Natural killer cell (primary cell): ENCODE measurements at regions not wholly inside any gene's neighbourhood (a gene's known extent, or its start where the extent isn't known, plus 50 kb on each side); places are given as distances from the start of the nearest gene placed in this dataset.

Experiments used
- ATAC-seq, 3 donors: fragments of 150-1000 bp in 2 of 3; fragments of 200-7000 bp in 1 of 3; cut with Tn5 transposase; 1 replicate in 1 of 3; 2 replicates in 2 of 3; pipeline ENCODE4 v1.10.0; 2021; ENCODE audit warnings: mild to moderate bottlenecking in 2 of 3, moderate library complexity in 2 of 3
- DNase-seq, 2 donors: peaks; one replicate each; pipeline versions ENCODE4 v3.0.0 to v3.0.0-alpha.2; 2013 to 2021; ENCODE audit warnings: mixed read lengths in 1 of 2
- H3K27ac ChIP-seq: one replicate; pipeline ENCODE4 v1.5.1; 2013; ENCODE audit warnings: mild to moderate bottlenecking, low read length
- H3K27me3 ChIP-seq: one replicate; pipeline ENCODE4 v1.6.1; 2013; ENCODE audit warnings: low read length; ENCODE audit not compliant: control insufficient read depth, insufficient read depth
- H3K36me3 ChIP-seq: one replicate; pipeline ENCODE4 v1.6.1; 2013; ENCODE audit warnings: low read length; ENCODE audit not compliant: control insufficient read depth, insufficient read depth
- H3K4me1 ChIP-seq: one replicate; pipeline ENCODE4 v1.6.1; 2013; ENCODE audit warnings: low read length; ENCODE audit not compliant: control insufficient read depth, insufficient read depth
- H3K4me3 ChIP-seq: one replicate; pipeline ENCODE4 v1.5.1; 2013; ENCODE audit warnings: low read length
- H3K9me3 ChIP-seq: one replicate; pipeline ENCODE4 v1.6.1; 2013; ENCODE audit warnings: low read length; ENCODE audit not compliant: control insufficient read depth, insufficient read depth
- H3K27ac Mint-ChIP-seq, 2 donors: one replicate each; pipeline ENCODE4 v1.8.0; 2022; ENCODE audit warnings: mild to moderate bottlenecking in 2 of 2, mixed read lengths in 2 of 2, moderate library complexity in 1 of 2
- H3K27me3 Mint-ChIP-seq, 2 donors: one replicate each; pipeline ENCODE4 v1.8.0; 2022; ENCODE audit warnings: low read depth in 2 of 2, mixed read lengths in 2 of 2
- H3K36me3 Mint-ChIP-seq: one replicate; pipeline ENCODE4 v1.8.0; 2022; ENCODE audit warnings: mixed read lengths
- H3K4me1 Mint-ChIP-seq, 2 donors: one replicate each; pipeline ENCODE4 v1.8.0; 2022; ENCODE audit warnings: mixed read lengths in 2 of 2
- H3K4me3 Mint-ChIP-seq: one replicate; pipeline ENCODE4 v1.8.0; 2022; ENCODE audit warnings: mild to moderate bottlenecking, moderate library complexity, mixed read lengths
- H3K9me3 Mint-ChIP-seq, 2 donors: one replicate each; pipeline ENCODE4 v1.8.0; 2022; ENCODE audit warnings: mixed read lengths in 2 of 2
- CTCF ChIP-seq: fragments of 200-600 bp; IDR thresholded peaks from one replicate; pipeline ENCODE4 v1.8.0; 2022; ENCODE audit warnings: antibody characterized with exemption
- WGBS: methylation state at CpG from one replicate; pipeline ENCODE4 v1.1.7; 2013; ENCODE audit warnings: missing lambda C conversion rate; ENCODE audit not compliant: insufficient coverage; 5-methylcytosine and 5-hydroxymethylcytosine counted together
- intact Hi-C: fragments of 100-400 bp; cut with micrococcal nuclease; formaldehyde crosslinking; loops from one replicate; pipeline ENCODE4 v1.14.2; 2022

GRCh38 chr9:99298614-99299013, 76.5 kb downstream of the SEC61B start:
- peaks cover 4 to 15% of the 10 kb centered on the region in 2 donors for H3K27me3 Mint-ChIP-seq
- 80% methylated on average over 7 of the region's 7 CpGs for WGBS

DNA sequence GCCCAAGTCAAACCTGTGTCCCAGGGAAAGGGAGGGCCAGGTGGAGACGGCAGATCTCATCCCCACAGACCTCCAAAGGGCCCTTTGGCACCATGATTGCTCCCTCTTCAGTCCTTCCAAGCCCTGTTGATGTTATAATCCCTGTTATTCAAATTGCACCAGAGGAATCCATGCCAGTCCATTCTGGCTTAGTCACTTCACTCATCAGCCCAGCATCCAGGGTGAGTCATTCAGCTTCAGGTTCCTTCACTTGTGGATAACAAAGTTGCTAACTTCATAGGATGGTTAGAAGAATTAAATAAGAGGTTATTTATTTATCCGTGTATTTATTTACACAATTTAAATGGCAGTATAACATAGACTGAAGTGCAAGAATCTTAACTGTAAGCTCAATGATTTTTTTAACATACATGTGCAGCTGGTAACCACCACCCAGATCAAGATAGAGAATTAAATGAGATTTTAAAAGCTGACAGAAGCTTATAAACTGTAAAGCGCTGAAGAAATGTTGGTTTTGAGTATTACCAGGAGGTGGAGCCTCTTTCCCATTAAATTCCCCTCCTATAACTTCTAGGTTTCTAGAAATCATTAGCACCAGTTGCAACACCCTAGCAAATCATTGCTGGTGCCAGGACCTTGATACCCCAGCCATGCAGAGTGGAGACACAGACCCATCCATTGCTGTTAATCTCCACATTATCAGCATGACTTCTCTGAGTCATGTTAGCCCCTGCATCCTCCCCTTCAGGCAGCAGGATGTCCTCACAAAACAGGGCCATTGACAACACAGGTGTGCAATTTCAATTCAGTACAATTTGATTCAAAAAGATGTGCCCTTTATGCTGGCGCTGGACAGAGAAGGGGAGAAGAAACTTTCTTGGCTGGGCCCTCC, 77.4 kb downstream of the SEC61B start:
- TF ChIP-seq CTCF = no peak
- Histone ChIP-seq H3K9me3 (no peaks in the 10 kb centered on the region), H3K27me3 (no peaks in the 10 kb centered on the region), H3K4me3 (no peak overlapping the region), H3K4me1 (peaks cover 4% of the 10 kb centered on the region), H3K27ac (no peak overlapping the region), H3K36me3 (no peaks in the 10 kb centered on the region)
- no peaks in the 10 kb centered on the region for H3K9me3 Mint-ChIP-seq
- H3K27me3 Mint-ChIP-seq = peaks cover 4 to 16% of the 10 kb centered on the region in 2 donors
- no peak overlapping the region for H3K27ac Mint-ChIP-seq
- DNase-seq = no peak
- H3K36me3 Mint-ChIP-seq = no peaks in the 10 kb centered on the region
- no peaks in the 10 kb centered on the region for H3K4me1 Mint-ChIP-seq
- no peak for ATAC-seq
- intact Hi-C loops = no loop called here
- no peak overlapping the region for H3K4me3 Mint-ChIP-seq
- 66% methylated on average over 2 of the region's 4 CpGs for WGBS

More at GRCh38 chr9:99298614-99299013, 76.5 kb downstream of the SEC61B start:
- no peak for TF ChIP-seq CTCF
- intact Hi-C loops = no loop called here
- H3K4me3 ChIP-seq = no peak overlapping the region
- DNase-seq (no peak), ATAC-seq (no peak)
- no peak overlapping the region for H3K27ac ChIP-seq
- H3K27me3 ChIP-seq = no peaks in the 10 kb centered on the region
- Mint-ChIP-seq H3K4me1 (no peaks in the 10 kb centered on the region), H3K4me3 (no peak overlapping the region), H3K9me3 (no peaks in the 10 kb centered on the region), H3K36me3 (no peaks in the 10 kb centered on the region), H3K27ac (no peak overlapping the region)
- H3K36me3 ChIP-seq = no peaks in the 10 kb centered on the region
- H3K4me1 ChIP-seq = peaks cover 4% of the 10 kb centered on the region
- H3K9me3 ChIP-seq = no peaks in the 10 kb centered on the region

DNA sequence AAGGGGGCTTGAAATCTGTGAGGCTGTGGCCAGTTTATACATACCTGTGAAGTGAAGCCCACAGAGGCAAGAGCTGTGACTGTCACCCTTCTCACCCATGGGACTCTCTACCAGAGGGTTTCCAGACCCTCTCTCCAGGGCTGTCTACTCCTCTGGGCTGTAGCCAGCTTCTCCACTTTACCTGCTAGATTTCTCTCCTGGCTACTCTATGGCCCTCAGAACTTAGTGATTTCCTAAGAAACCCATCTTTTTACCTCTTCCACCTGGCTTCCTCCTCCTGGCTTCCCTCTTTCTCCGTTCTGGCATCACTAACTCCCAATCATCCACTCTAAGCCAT, 78.0 kb downstream of the SEC61B start:
- Histone ChIP-seq H3K27me3 (no peaks in the 10 kb centered on the region), H3K27ac (no peak overlapping the region), H3K4me3 (no peak overlapping the region), H3K9me3 (no peaks in the 10 kb centered on the region), H3K36me3 (no peaks in the 10 kb centered on the region), H3K4me1 (peaks cover 4% of the 10 kb centered on the region)
- H3K36me3 Mint-ChIP-seq = no peaks in the 10 kb centered on the region
- WGBS = 0% methylated on average over 1 of the region's 1 CpG
- DNase-seq = no peak
- peaks cover 4 to 16% of the 10 kb centered on the region in 2 donors for H3K27me3 Mint-ChIP-seq
- no peaks in the 10 kb centered on the region for H3K9me3 Mint-ChIP-seq
- H3K27ac Mint-ChIP-seq = no peak overlapping the region
- H3K4me3 Mint-ChIP-seq = no peak overlapping the region
- no peak for ATAC-seq
- no peak for TF ChIP-seq CTCF
- H3K4me1 Mint-ChIP-seq = no peaks in the 10 kb centered on the region
- intact Hi-C loops = no loop called here

- Mint-ChIP-seq H3K4me3 (no peak overlapping the region), H3K27ac (no peak overlapping the region), H3K27me3 (peaks cover 4 to 20% of the 10 kb centered on the region in 2 donors), H3K36me3 (no peaks in the 10 kb centered on the region), H3K9me3 (no peaks in the 10 kb centered on the region), H3K4me1 (no peaks in the 10 kb centered on the region)
- intact Hi-C loops = no loop called here
- peaks cover 4% of the 10 kb centered on the region for H3K4me1 ChIP-seq
- H3K4me3 ChIP-seq = no peak overlapping the region
- no peak overlapping the region for H3K27ac ChIP-seq
- H3K9me3 ChIP-seq = no peaks in the 10 kb centered on the region
- TF ChIP-seq CTCF = no peak
- ATAC-seq = no peak
- H3K27me3 ChIP-seq = no peaks in the 10 kb centered on the region
- no peak for DNase-seq
- WGBS = 89% methylated on average over 3 of the region's 3 CpGs
- H3K36me3 ChIP-seq = no peaks in the 10 kb centered on the region
Measured at GRCh38 chr9:99300603-99301002, 78.5 kb downstream of the SEC61B start.
